H9 (cell line): ENCODE measurements at regions not wholly inside any gene's neighbourhood (a gene's known extent, or its start where the extent isn't known, plus 50 kb on each side); places are given as distances from the start of the nearest gene placed in this dataset.

Experiments
- DNase-seq: peaks from one replicate; pipeline ENCODE4 v3.0.0-alpha.2; 2017
- H2AFZ ChIP-seq: one replicate; pipeline ENCODE4 v1.6.1; 2013; ENCODE audit warnings: mild to moderate bottlenecking, low read length, control low read depth, moderate library complexity
- H2AK5ac ChIP-seq: 2 replicates; pipeline ENCODE4 v1.6.1; 2013; ENCODE audit warnings: low read length, control low read depth, mixed read lengths; ENCODE audit not compliant: insufficient read length
- H2BK120ac ChIP-seq: one replicate; pipeline ENCODE4 v1.6.1; 2013; ENCODE audit warnings: low read depth, mild to moderate bottlenecking, low read length, control low read depth, inconsistent platforms; ENCODE audit not compliant: poor library complexity, severe bottlenecking
- H2BK12ac ChIP-seq: 2 replicates; pipeline ENCODE4 v1.6.1; 2013; ENCODE audit warnings: low read length, control low read depth, mixed read lengths, low read depth; ENCODE audit not compliant: insufficient read length
- H2BK15ac ChIP-seq: 2 replicates; pipeline ENCODE4 v1.6.1; 2013; ENCODE audit warnings: low read depth, low read length, control low read depth
- H2BK20ac ChIP-seq: one replicate; pipeline ENCODE4 v1.6.1; 2013; ENCODE audit warnings: low read depth, mild to moderate bottlenecking, low read length, control low read depth, inconsistent platforms; ENCODE audit not compliant: poor library complexity, severe bottlenecking
- H2BK5ac ChIP-seq: 2 replicates; pipeline ENCODE4 v1.6.1; 2013; ENCODE audit warnings: low read length, control low read depth, mixed read lengths; ENCODE audit not compliant: insufficient read length
- H3K14ac ChIP-seq: 2 replicates; pipeline ENCODE4 v1.6.1; 2013; ENCODE audit warnings: low read length, control low read depth; ENCODE audit not compliant: insufficient read depth
- H3K18ac ChIP-seq: 2 replicates; pipeline ENCODE4 v1.6.1; 2013; ENCODE audit warnings: low read depth, mild to moderate bottlenecking, mixed read lengths, low read length, control low read depth; ENCODE audit not compliant: insufficient read length
- H3K23ac ChIP-seq: 2 replicates; pipeline ENCODE4 v1.6.1; 2013; ENCODE audit warnings: low read length, control low read depth, mixed read lengths, low read depth; ENCODE audit not compliant: insufficient read length
- H3K23me2 ChIP-seq: 2 replicates; pipeline ENCODE4 v1.6.1; 2013; ENCODE audit warnings: low read depth, mild to moderate bottlenecking, mixed read lengths, low read length, control low read depth; ENCODE audit not compliant: insufficient read length, poor library complexity, severe bottlenecking
- H3K27ac ChIP-seq: 2 replicates; pipeline ENCODE4 v1.5.1; 2013; ENCODE audit warnings: low read length, control low read depth, mixed read lengths, low read depth; ENCODE audit not compliant: insufficient read length
- H3K27me3 ChIP-seq: 2 replicates; pipeline ENCODE4 v1.6.1; 2013; ENCODE audit warnings: low read length, control low read depth, inconsistent platforms; ENCODE audit not compliant: insufficient read depth
- H3K4ac ChIP-seq: 2 replicates; pipeline ENCODE4 v1.6.1; 2013; ENCODE audit warnings: low read depth, mild to moderate bottlenecking, control low read depth, inconsistent platforms, low read length, moderate library complexity
- H3K4me1 ChIP-seq: 2 replicates; pipeline ENCODE4 v1.6.1; 2013; ENCODE audit warnings: low read length, control low read depth, inconsistent platforms; ENCODE audit not compliant: insufficient read depth
- H3K4me2 ChIP-seq: 2 replicates; pipeline ENCODE4 v1.6.1; 2013; ENCODE audit warnings: low read length, control low read depth, mixed read lengths; ENCODE audit not compliant: insufficient read length, insufficient read depth
- H3K56ac ChIP-seq: 2 replicates; pipeline ENCODE4 v1.6.1; 2013; ENCODE audit warnings: low read depth, mild to moderate bottlenecking, mixed read lengths, low read length, control low read depth; ENCODE audit not compliant: insufficient read length
- H3K79me1 ChIP-seq: 2 replicates; pipeline ENCODE4 v1.6.1; 2013; ENCODE audit warnings: low read depth, mild to moderate bottlenecking, moderate library complexity, low read length, control low read depth, inconsistent platforms; ENCODE audit not compliant: insufficient read depth, poor library complexity, severe bottlenecking
- H3K79me2 ChIP-seq: 2 replicates; pipeline ENCODE4 v1.6.1; 2013; ENCODE audit warnings: low read length, control low read depth, inconsistent platforms; ENCODE audit not compliant: insufficient read depth
- H3K9ac ChIP-seq: 2 replicates; pipeline ENCODE4 v1.6.1; 2013; ENCODE audit warnings: low read length, control low read depth, mixed read lengths; ENCODE audit not compliant: insufficient read length; ENCODE audit errors: extremely low read depth
- H3K9me3 ChIP-seq: one replicate; pipeline ENCODE4 v1.6.1; 2013; ENCODE audit warnings: low read depth, low read length, inconsistent platforms; ENCODE audit not compliant: control insufficient read depth
- H3T11ph ChIP-seq: one replicate; pipeline ENCODE4 v1.6.1; 2013; ENCODE audit warnings: mild to moderate bottlenecking, low read length, control low read depth, inconsistent platforms
- H4K20me1 ChIP-seq: one replicate; pipeline ENCODE4 v1.6.1; 2013; ENCODE audit not compliant: control insufficient read depth, insufficient read length, insufficient read depth
- H4K5ac ChIP-seq: 2 replicates; pipeline ENCODE4 v1.6.1; 2013; ENCODE audit warnings: low read depth, mild to moderate bottlenecking, mixed read lengths, low read length, control low read depth; ENCODE audit not compliant: insufficient read length
- H4K8ac ChIP-seq: replicated peaks from 2 replicates; pipeline ENCODE4 v1.6.1; 2013; ENCODE audit warnings: low read length, control low read depth, mixed read lengths, low read depth; ENCODE audit not compliant: insufficient read length
- H4K91ac ChIP-seq: 2 replicates; pipeline ENCODE4 v1.6.1; 2013; ENCODE audit warnings: low read depth, mild to moderate bottlenecking, moderate library complexity, mixed read lengths, low read length, control low read depth; ENCODE audit not compliant: insufficient read length
- H3K27ac Mint-ChIP-seq, 3 experiments: 2 replicates in 2 of 3; 3 replicates in 1 of 3; pipeline ENCODE4 v1.8.0; 2020 to 2021; ENCODE audit warnings: mixed read lengths in 3 of 3, mild to moderate bottlenecking in 1 of 3, moderate library complexity in 1 of 3
- H3K27me3 Mint-ChIP-seq: 2 replicates; pipeline ENCODE4 v1.8.0; 2021; ENCODE audit warnings: low read depth, mild to moderate bottlenecking, moderate library complexity, mixed read lengths
- H3K36me3 Mint-ChIP-seq, 3 experiments: 2 replicates in 2 of 3; 3 replicates in 1 of 3; pipeline ENCODE4 v1.8.0; 2020 to 2021; ENCODE audit warnings: low read depth in 3 of 3, mixed read lengths in 3 of 3; ENCODE audit not compliant: insufficient read depth in 1 of 3
- H3K4me1 Mint-ChIP-seq, 2 experiments: 2 replicates each; pipeline ENCODE4 v1.8.0; 2020; ENCODE audit warnings: mixed read lengths in 2 of 2
- H3K4me3 Mint-ChIP-seq, 2 experiments: 2 replicates in 1 of 2; 3 replicates in 1 of 2; pipeline ENCODE4 v1.8.0; 2020 to 2021; ENCODE audit warnings: mild to moderate bottlenecking in 2 of 2, mixed read lengths in 2 of 2, moderate library complexity in 1 of 2
- H3K9me3 Mint-ChIP-seq, 2 experiments: 2 replicates in 1 of 2; 3 replicates in 1 of 2; pipeline ENCODE4 v1.8.0; 2020; ENCODE audit warnings: mild to moderate bottlenecking in 2 of 2, mixed read lengths in 2 of 2, moderate library complexity in 1 of 2
- WGBS: extraction: QIAGEN DNeasy Blood & Tissue Kit; methylation state at CpG from one replicate; pipeline ENCODE4 v1.1.7; 2013; ENCODE audit warnings: missing lambda C conversion rate, low lambda C conversion rate, mixed read lengths; ENCODE audit not compliant: insufficient read length; ENCODE audit errors: extremely low coverage; 5-methylcytosine and 5-hydroxymethylcytosine counted together
- TF ChIP-seq, protein P1 (sequence below): fragments of 200-600 bp; sonication (generic); conservative IDR thresholded peaks from 3 replicates; pipeline ENCODE4 v1.8.0; 2021; ENCODE audit warnings: antibody characterized with exemption, mild to moderate bottlenecking

DNA sequence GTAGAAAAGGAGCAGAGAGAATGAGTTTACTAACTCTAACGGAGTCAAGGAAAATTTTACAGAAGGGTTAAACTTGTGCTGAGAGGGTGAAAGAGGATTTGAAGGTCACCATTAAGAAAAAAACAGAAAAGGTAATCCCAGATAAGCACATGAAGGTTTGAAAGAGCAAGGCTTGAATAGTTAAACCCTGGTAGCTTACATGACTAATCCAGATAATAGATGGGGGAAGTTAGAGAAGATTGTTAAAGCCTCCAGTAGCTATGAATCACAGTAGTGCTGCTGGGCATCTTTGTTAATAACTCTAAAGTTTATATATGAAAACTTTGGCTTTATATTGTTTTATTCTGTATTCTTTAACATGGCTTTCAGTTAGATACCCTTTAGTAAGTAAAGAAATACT, 354.5 kb upstream of the FTMT start:
- Histone ChIP-seq H4K8ac (no peak overlapping the region), H4K91ac (no peak overlapping the region), H3K56ac (no peak overlapping the region), H3K4me2 (no peak overlapping the region), H3K79me1 (no peaks in the 10 kb centered on the region), H2AFZ (no peak overlapping the region), H3K27me3 (no peaks in the 10 kb centered on the region), H3K23me2 (no peaks in the 10 kb centered on the region), H3K9ac (no peak overlapping the region), H3T11ph (no peak overlapping the region), H2BK120ac (no peak overlapping the region), H3K18ac (no peak overlapping the region), H3K14ac (no peak overlapping the region), H2BK5ac (no peak overlapping the region), H2BK15ac (no peak overlapping the region), H3K79me2 (no peaks in the 10 kb centered on the region), H3K27ac (no peak overlapping the region), H3K4me1 (peaks cover 6% of the 10 kb centered on the region; the same call in 1 of the 2 replicates), H2AK5ac (no peak overlapping the region), H2BK12ac (no peak overlapping the region), H4K20me1 (no peaks in the 10 kb centered on the region), H3K9me3 (no peaks in the 10 kb centered on the region), H3K23ac (no peak overlapping the region), H4K5ac (no peak overlapping the region), H2BK20ac (no peak overlapping the region), H3K4ac (no peak overlapping the region)
- TF ChIP-seq, protein P1, sequence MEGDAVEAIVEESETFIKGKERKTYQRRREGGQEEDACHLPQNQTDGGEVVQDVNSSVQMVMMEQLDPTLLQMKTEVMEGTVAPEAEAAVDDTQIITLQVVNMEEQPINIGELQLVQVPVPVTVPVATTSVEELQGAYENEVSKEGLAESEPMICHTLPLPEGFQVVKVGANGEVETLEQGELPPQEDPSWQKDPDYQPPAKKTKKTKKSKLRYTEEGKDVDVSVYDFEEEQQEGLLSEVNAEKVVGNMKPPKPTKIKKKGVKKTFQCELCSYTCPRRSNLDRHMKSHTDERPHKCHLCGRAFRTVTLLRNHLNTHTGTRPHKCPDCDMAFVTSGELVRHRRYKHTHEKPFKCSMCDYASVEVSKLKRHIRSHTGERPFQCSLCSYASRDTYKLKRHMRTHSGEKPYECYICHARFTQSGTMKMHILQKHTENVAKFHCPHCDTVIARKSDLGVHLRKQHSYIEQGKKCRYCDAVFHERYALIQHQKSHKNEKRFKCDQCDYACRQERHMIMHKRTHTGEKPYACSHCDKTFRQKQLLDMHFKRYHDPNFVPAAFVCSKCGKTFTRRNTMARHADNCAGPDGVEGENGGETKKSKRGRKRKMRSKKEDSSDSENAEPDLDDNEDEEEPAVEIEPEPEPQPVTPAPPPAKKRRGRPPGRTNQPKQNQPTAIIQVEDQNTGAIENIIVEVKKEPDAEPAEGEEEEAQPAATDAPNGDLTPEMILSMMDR: no peak
- Mint-ChIP-seq H3K27ac (no peak overlapping the region; a peak in 1 of 7 replicates), H3K4me1 (peaks cover 15 to 20% of the 10 kb centered on the region in 2 experiments), H3K36me3 (no peaks in the 10 kb centered on the region), H3K4me3 (no peak overlapping the region), H3K27me3 (no peaks in the 10 kb centered on the region), H3K9me3 (no peaks in the 10 kb centered on the region)
- no CpG with 5 or more reads among the region's 1 CpG for WGBS
- no peak for DNase-seq
